Hepatocyte (in vitro differentiated cells): ENCODE measurements at regions not wholly inside any gene's neighbourhood (a gene's known extent, or its start where the extent isn't known, plus 50 kb on each side); places are given as distances from the start of the nearest gene placed in this dataset.

Experiments used
- EZH2 ChIP-seq: fragments of 200-600 bp; sonication (generic); IDR thresholded peaks from 2 replicates; pipeline ENCODE4 v1.6.1; 2016; ENCODE audit warnings: antibody characterized with exemption, mild to moderate bottlenecking, borderline replicate concordance
- TF ChIP-seq, protein P1 (sequence below): fragments of 200-600 bp; sonication (generic); IDR thresholded peaks from 2 replicates; pipeline ENCODE4 v1.5.1; 2016; ENCODE audit warnings: antibody characterized with exemption, mild to moderate bottlenecking; ENCODE audit not compliant: poor library complexity

DNA sequence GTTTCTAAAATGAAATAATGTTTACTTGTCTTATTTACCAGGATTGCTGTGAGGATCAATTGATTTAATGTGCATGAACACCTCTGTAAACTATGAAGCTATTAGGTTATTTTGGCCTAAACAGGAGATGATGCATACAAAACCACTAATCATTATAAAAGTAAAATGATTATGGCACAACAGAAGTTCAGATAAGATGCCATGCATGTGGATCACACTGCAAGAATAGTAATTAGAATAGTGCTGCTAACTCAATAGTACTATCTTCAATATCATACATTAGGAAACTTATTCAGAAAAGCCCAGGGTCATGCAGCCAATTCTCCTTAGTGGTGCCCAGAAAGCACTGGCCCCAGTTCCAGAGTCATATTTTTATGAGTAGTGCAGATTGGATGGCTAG lies 66.9 kb downstream of the TMEM100 start:
- TF ChIP-seq, protein P1, sequence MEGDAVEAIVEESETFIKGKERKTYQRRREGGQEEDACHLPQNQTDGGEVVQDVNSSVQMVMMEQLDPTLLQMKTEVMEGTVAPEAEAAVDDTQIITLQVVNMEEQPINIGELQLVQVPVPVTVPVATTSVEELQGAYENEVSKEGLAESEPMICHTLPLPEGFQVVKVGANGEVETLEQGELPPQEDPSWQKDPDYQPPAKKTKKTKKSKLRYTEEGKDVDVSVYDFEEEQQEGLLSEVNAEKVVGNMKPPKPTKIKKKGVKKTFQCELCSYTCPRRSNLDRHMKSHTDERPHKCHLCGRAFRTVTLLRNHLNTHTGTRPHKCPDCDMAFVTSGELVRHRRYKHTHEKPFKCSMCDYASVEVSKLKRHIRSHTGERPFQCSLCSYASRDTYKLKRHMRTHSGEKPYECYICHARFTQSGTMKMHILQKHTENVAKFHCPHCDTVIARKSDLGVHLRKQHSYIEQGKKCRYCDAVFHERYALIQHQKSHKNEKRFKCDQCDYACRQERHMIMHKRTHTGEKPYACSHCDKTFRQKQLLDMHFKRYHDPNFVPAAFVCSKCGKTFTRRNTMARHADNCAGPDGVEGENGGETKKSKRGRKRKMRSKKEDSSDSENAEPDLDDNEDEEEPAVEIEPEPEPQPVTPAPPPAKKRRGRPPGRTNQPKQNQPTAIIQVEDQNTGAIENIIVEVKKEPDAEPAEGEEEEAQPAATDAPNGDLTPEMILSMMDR, result no peak
- no peak for TF ChIP-seq EZH2
